ENCODE measurements at regions not wholly inside any gene's neighbourhood (a gene's known extent, or its start where the extent isn't known, plus 50 kb on each side); places are given as distances from the start of the nearest gene placed in this dataset.

- H3K9me3 Mint-ChIP-seq: no peaks in the 10 kb centered on the region
- no peak for TF ChIP-seq CTCF (IDR thresholded peaks at IDR 0.05; ENCODE audit: unreplicated experiment)
- H3K4me1 Mint-ChIP-seq: peaks cover 75% of the 10 kb centered on the region
- no peak overlapping the region for H3K27ac Mint-ChIP-seq
- H3K4me3 Mint-ChIP-seq: no peak overlapping the region
- DNase-seq (ENCODE audit: low spot score in 2 of 2, unreplicated experiment in 2 of 2): no peak
- no peaks in the 10 kb centered on the region for H3K27me3 Mint-ChIP-seq (ENCODE audit: low read depth)
- H3K36me3 Mint-ChIP-seq: no peaks in the 10 kb centered on the region
These were observed 170.5 kb downstream of the TOMM20 start for GRCh38 chr1:234958066-234958705.

- no peaks in the 10 kb centered on the region for H3K36me3 Mint-ChIP-seq
- no peaks in the 10 kb centered on the region for H3K27me3 Mint-ChIP-seq (ENCODE audit: low read depth)
- no peak for DNase-seq (ENCODE audit: low spot score in 2 of 2, unreplicated experiment in 2 of 2)
- H3K4me1 Mint-ChIP-seq: peaks cover 68% of the 10 kb centered on the region
- no peak for TF ChIP-seq CTCF (IDR thresholded peaks at IDR 0.05; ENCODE audit: unreplicated experiment)
- H3K27ac Mint-ChIP-seq: peak overlapping the region; percentile 86
- H3K9me3 Mint-ChIP-seq: no peaks in the 10 kb centered on the region
- H3K4me3 Mint-ChIP-seq: no peak overlapping the region
These were observed 171.1 kb downstream of the TOMM20 start for GRCh38 chr1:234957330-234958065.

- H3K27me3 Mint-ChIP-seq (ENCODE audit: low read depth): no peaks in the 10 kb centered on the region
- H3K9me3 Mint-ChIP-seq: no peaks in the 10 kb centered on the region
- H3K36me3 Mint-ChIP-seq: no peaks in the 10 kb centered on the region
- peak overlapping the region; percentile 86 for H3K27ac Mint-ChIP-seq
- DNase-seq (ENCODE audit: low spot score in 2 of 2, unreplicated experiment in 2 of 2): no peak
- H3K4me1 Mint-ChIP-seq: peaks cover 62% of the 10 kb centered on the region
- no peak for TF ChIP-seq CTCF (IDR thresholded peaks at IDR 0.05; ENCODE audit: unreplicated experiment)
- H3K4me3 Mint-ChIP-seq: no peak overlapping the region
These were observed 171.8 kb downstream of the TOMM20 start for GRCh38 chr1:234956821-234957329.

- no peak for TF ChIP-seq CTCF (IDR thresholded peaks at IDR 0.05; ENCODE audit: unreplicated experiment)
- Mint-ChIP-seq H3K4me3 (no peak overlapping the region), H3K4me1 (peaks cover 47% of the 10 kb centered on the region), H3K27ac (peak overlapping the region; percentile 76), H3K27me3 (ENCODE audit: low read depth) (no peaks in the 10 kb centered on the region), H3K36me3 (no peaks in the 10 kb centered on the region), H3K9me3 (no peaks in the 10 kb centered on the region)
- no peak for DNase-seq (ENCODE audit: low spot score in 2 of 2, unreplicated experiment in 2 of 2)
These were observed 173.4 kb downstream of the TOMM20 start for GRCh38 chr1:234955107-234955731.

- Mint-ChIP-seq H3K4me3 (no peak overlapping the region), H3K27ac (no peak overlapping the region), H3K27me3 (ENCODE audit: low read depth) (no peaks in the 10 kb centered on the region), H3K36me3 (no peaks in the 10 kb centered on the region), H3K4me1 (peaks cover 43% of the 10 kb centered on the region), H3K9me3 (no peaks in the 10 kb centered on the region)
- TF ChIP-seq CTCF (IDR thresholded peaks at IDR 0.05; ENCODE audit: unreplicated experiment): no peak
- DNase-seq (ENCODE audit: low spot score in 2 of 2, unreplicated experiment in 2 of 2): no peak
These were observed 174.0 kb downstream of the TOMM20 start for GRCh38 chr1:234954613-234955012.
